KMS-11 (cell line): ENCODE measurements at regions not wholly inside any gene's neighbourhood (a gene's known extent, or its start where the extent isn't known, plus 50 kb on each side); places are given as distances from the start of the nearest gene placed in this dataset.
"Not testable (repeated sequence)": the region's sequence is repeated elsewhere in the genome, so short reads cannot be mapped to it uniquely, and the experiment has no call there.

Source experiments
- H2AFZ ChIP-seq: fragments of 200-600 bp; sonication (generic); 2 replicates; pipeline ENCODE4 v1.6.1; 2016; ENCODE audit warnings: antibody characterized with exemption, mixed run types, low read depth
- H3K27ac ChIP-seq: fragments of 200-600 bp; sonication (generic); 2 replicates; pipeline ENCODE4 v1.6.1; 2016; ENCODE audit warnings: mild to moderate bottlenecking, mixed run types
- H3K27me3 ChIP-seq: fragments of 200-600 bp; sonication (generic); 2 replicates; pipeline ENCODE4 v1.6.1; 2017; ENCODE audit warnings: mild to moderate bottlenecking, low read depth, mixed run types, moderate library complexity; ENCODE audit not compliant: insufficient read depth
- H3K36me3 ChIP-seq: fragments of 200-600 bp; sonication (generic); 2 replicates; pipeline ENCODE4 v1.6.1; 2017; ENCODE audit warnings: mild to moderate bottlenecking, mixed run types; ENCODE audit not compliant: insufficient read depth
- H3K4me1 ChIP-seq: fragments of 200-600 bp; sonication (generic); 2 replicates; pipeline ENCODE4 v1.6.1; 2016; ENCODE audit warnings: mild to moderate bottlenecking, low read depth, mixed run types; ENCODE audit not compliant: poor library complexity, severe bottlenecking
- H3K4me2 ChIP-seq: fragments of 200-600 bp; sonication (generic); 2 replicates; pipeline ENCODE4 v1.7.0; 2016; ENCODE audit warnings: mild to moderate bottlenecking, mixed run types
- H3K4me3 ChIP-seq: fragments of 200-600 bp; sonication (generic); IDR thresholded peaks from 2 replicates; pipeline ENCODE4 v1.6.1; 2017; ENCODE audit warnings: low read depth, low read length, mixed read lengths; ENCODE audit not compliant: insufficient read depth
- H3K79me2 ChIP-seq: fragments of 200-600 bp; sonication (generic); 2 replicates; pipeline ENCODE4 v1.6.1; 2016; ENCODE audit warnings: low read depth, mixed run types; ENCODE audit not compliant: insufficient read depth
- H3K9ac ChIP-seq: fragments of 200-600 bp; sonication (generic); 2 replicates; pipeline ENCODE4 v1.6.1; 2016; ENCODE audit warnings: mild to moderate bottlenecking, mixed run types
- H4K20me1 ChIP-seq: fragments of 200-600 bp; sonication (generic); 2 replicates; pipeline ENCODE4 v1.6.1; 2016; ENCODE audit warnings: mild to moderate bottlenecking, mixed run types; ENCODE audit not compliant: insufficient read depth
- CTCF ChIP-seq: fragments of 200-600 bp; sonication (generic); conservative IDR thresholded peaks from 2 replicates; pipeline ENCODE4 v1.6.1; 2017; ENCODE audit warnings: low read depth, mild to moderate bottlenecking, antibody characterized with exemption, low read length, moderate library complexity, mixed read lengths

- no peak overlapping the region for H2AFZ ChIP-seq
- no peak overlapping the region for H3K4me3 ChIP-seq
- no peak overlapping the region for H3K9ac ChIP-seq
- no peaks in the 10 kb centered on the region for H3K27me3 ChIP-seq
- no peaks in the 10 kb centered on the region for H3K36me3 ChIP-seq
- H3K27ac ChIP-seq = no peak overlapping the region
- H3K4me1 ChIP-seq = no peaks in the 10 kb centered on the region
- no peak overlapping the region for H3K4me2 ChIP-seq
- H4K20me1 ChIP-seq = no peaks in the 10 kb centered on the region
- no peak for TF ChIP-seq CTCF
- no peaks in the 10 kb centered on the region for H3K79me2 ChIP-seq
Observed at GRCh38 chr5:104327801-104328200, 765.2 kb upstream of the NUDT12 start.

- no peaks in the 10 kb centered on the region for H4K20me1 ChIP-seq
- H3K9ac ChIP-seq = no peak overlapping the region
- H3K79me2 ChIP-seq = no peaks in the 10 kb centered on the region
- H2AFZ ChIP-seq = no peak overlapping the region
- H3K4me2 ChIP-seq = no peak overlapping the region
- H3K27me3 ChIP-seq = no peaks in the 10 kb centered on the region
- no peak overlapping the region for H3K27ac ChIP-seq
- no peaks in the 10 kb centered on the region for H3K36me3 ChIP-seq
- no peak for TF ChIP-seq CTCF
- H3K4me1 ChIP-seq = no peaks in the 10 kb centered on the region
- H3K4me3 ChIP-seq = no peak overlapping the region
Observed at GRCh38 chr5:104326966-104327365, 764.4 kb upstream of the NUDT12 start.

GRCh38 chr5:104325356-104325755 is 762.8 kb upstream of the NUDT12 start:
- H3K79me2 ChIP-seq = no peaks in the 10 kb centered on the region
- H3K4me3 ChIP-seq = no peak overlapping the region
- no peak overlapping the region for H3K9ac ChIP-seq
- no peaks in the 10 kb centered on the region for H3K36me3 ChIP-seq
- H3K4me2 ChIP-seq = no peak overlapping the region
- no peaks in the 10 kb centered on the region for H3K27me3 ChIP-seq
- no peaks in the 10 kb centered on the region for H4K20me1 ChIP-seq
- H2AFZ ChIP-seq = no peak overlapping the region
- TF ChIP-seq CTCF = no peak
- no peaks in the 10 kb centered on the region for H3K4me1 ChIP-seq
- H3K27ac ChIP-seq = no peak overlapping the region

- not testable (repeated sequence) for H3K9ac ChIP-seq, H3K4me1 ChIP-seq, H3K27ac ChIP-seq, H3K27me3 ChIP-seq, H3K4me3 ChIP-seq, H3K79me2 ChIP-seq, H2AFZ ChIP-seq, H3K4me2 ChIP-seq, H3K36me3 ChIP-seq, H4K20me1 ChIP-seq
Observed at GRCh38 chr5:104316676-104317075, 754.1 kb upstream of the NUDT12 start.

GRCh38 chr5:104312481-104312880 is 749.9 kb upstream of the NUDT12 start:
- Histone ChIP-seq H3K9ac (no peak overlapping the region), H3K36me3 (no peaks in the 10 kb centered on the region), H3K27ac (no peak overlapping the region), H4K20me1 (no peaks in the 10 kb centered on the region), H3K27me3 (no peaks in the 10 kb centered on the region), H3K79me2 (no peaks in the 10 kb centered on the region), H3K4me3 (no peak overlapping the region), H2AFZ (no peak overlapping the region), H3K4me2 (no peak overlapping the region), H3K4me1 (no peaks in the 10 kb centered on the region)
- no peak for TF ChIP-seq CTCF
